D721Med (cell line): ENCODE measurements at regions not wholly inside any gene's neighbourhood (a gene's known extent, or its start where the extent isn't known, plus 50 kb on each side); places are given as distances from the start of the nearest gene placed in this dataset.

Experiments used
- DNase-seq: peaks from one replicate; pipeline ENCODE4 v3.0.0; 2011; ENCODE audit warnings: low spot score; ENCODE audit not compliant: insufficient read length
- FAIRE-seq: peaks from 2 replicates; lab custom pipeline; 2011; peaks lifted over from hg19 to GRCh38; lab: Jason Lieb, UNC
- CTCF ChIP-seq: IDR thresholded peaks from 2 replicates; pipeline ENCODE4 v1.5.1; 2012; ENCODE audit warnings: mild to moderate bottlenecking, control low read depth; ENCODE audit not compliant: insufficient read depth; ENCODE audit errors: missing control alignments

GRCh38 chr10:3886641-3887251 lies 101.7 kb upstream of the KLF6 start:
- FAIRE-seq (no peak), DNase-seq (no peak)
- TF ChIP-seq CTCF = no peak

- FAIRE-seq (no peak), DNase-seq (no peak)
- TF ChIP-seq CTCF = no peak
Observed at GRCh38 chr10:3886191-3886590, 101.2 kb upstream of the KLF6 start.

GRCh38 chr10:3882855-3883254 lies 97.8 kb upstream of the KLF6 start:
- no peak for FAIRE-seq
- no peak for TF ChIP-seq CTCF

GRCh38 chr10:3881622-3882021 lies 96.6 kb upstream of the KLF6 start:
- FAIRE-seq (no peak), DNase-seq (no peak)
- TF ChIP-seq CTCF = no peak

More at GRCh38 chr10:3882855-3883254, 97.8 kb upstream of the KLF6 start:
- no peak for DNase-seq

GRCh38 chr10:3879073-3879472 lies 94.1 kb upstream of the KLF6 start:
- TF ChIP-seq CTCF = no peak
- DNase-seq (no peak), FAIRE-seq (no peak)

- no peak for DNase-seq
- FAIRE-seq = no peak
- TF ChIP-seq CTCF = no peak
Observed at GRCh38 chr10:3877211-3878000, 92.4 kb upstream of the KLF6 start.

- no peak for FAIRE-seq
- TF ChIP-seq CTCF = no peak
- DNase-seq = no peak
Observed at GRCh38 chr10:3876350-3876962, 91.4 kb upstream of the KLF6 start.
